ENCODE measurements at regions not wholly inside any gene's neighbourhood (a gene's known extent, or its start where the extent isn't known, plus 50 kb on each side); places are given as distances from the start of the nearest gene placed in this dataset.

DNA sequence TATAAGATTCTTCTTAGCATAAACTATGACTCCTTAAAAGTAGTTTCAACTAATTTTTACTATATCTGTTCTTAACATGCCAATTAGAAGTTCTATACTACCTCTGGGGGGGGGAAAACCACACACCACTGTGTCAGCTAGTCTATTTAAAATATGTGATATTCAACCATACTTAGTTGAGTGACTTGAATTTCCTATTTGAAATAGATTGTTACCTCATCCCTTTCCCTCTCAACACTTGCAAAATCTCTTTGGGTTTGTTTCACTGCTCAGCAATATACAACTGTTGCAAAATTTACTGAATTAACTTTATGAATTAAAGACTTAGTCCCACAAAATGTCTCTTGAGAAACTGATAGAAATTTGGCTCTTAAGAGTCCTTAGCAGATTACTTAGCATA lies 151.1 kb upstream of the POU5F2 start:
- DNase-seq: no peak
- no peaks in the 10 kb centered on the region for H3K27me3 Mint-ChIP-seq

GRCh38 chr5:93891491-93892480 lies 150.4 kb upstream of the POU5F2 start:
- H3K9me3 Mint-ChIP-seq: no peaks in the 10 kb centered on the region
- ATAC-seq (no peak), DNase-seq (no peak)
- no peaks in the 10 kb centered on the region for H3K27me3 Mint-ChIP-seq
- H3K4me3 Mint-ChIP-seq: no peak overlapping the region
- H3K36me3 Mint-ChIP-seq (ENCODE audit: low read depth): no peaks in the 10 kb centered on the region
- peaks cover 11% of the 10 kb centered on the region for H3K4me1 Mint-ChIP-seq
- H3K27ac Mint-ChIP-seq: no peak overlapping the region

More for the DNA sequence above, 151.1 kb upstream of the POU5F2 start:
- no peaks in the 10 kb centered on the region for H3K9me3 Mint-ChIP-seq
- ATAC-seq: no peak
- no peaks in the 10 kb centered on the region for H3K36me3 Mint-ChIP-seq (ENCODE audit: low read depth)
- H3K4me3 Mint-ChIP-seq: no peak overlapping the region
- peaks cover 6% of the 10 kb centered on the region for H3K4me1 Mint-ChIP-seq
- no peak overlapping the region for H3K27ac Mint-ChIP-seq

- peaks cover 3% of the 10 kb centered on the region for H3K36me3 Mint-ChIP-seq (ENCODE audit: low read depth)
- no peaks in the 10 kb centered on the region for H3K9me3 Mint-ChIP-seq
- ATAC-seq (no peak), DNase-seq (no peak)
- H3K4me1 Mint-ChIP-seq: peaks cover 15% of the 10 kb centered on the region
- H3K27ac Mint-ChIP-seq: no peak overlapping the region
- H3K4me3 Mint-ChIP-seq: no peak overlapping the region
- H3K27me3 Mint-ChIP-seq: no peaks in the 10 kb centered on the region
Observed at GRCh38 chr5:93890657-93891056, 149.3 kb upstream of the POU5F2 start.

DNA sequence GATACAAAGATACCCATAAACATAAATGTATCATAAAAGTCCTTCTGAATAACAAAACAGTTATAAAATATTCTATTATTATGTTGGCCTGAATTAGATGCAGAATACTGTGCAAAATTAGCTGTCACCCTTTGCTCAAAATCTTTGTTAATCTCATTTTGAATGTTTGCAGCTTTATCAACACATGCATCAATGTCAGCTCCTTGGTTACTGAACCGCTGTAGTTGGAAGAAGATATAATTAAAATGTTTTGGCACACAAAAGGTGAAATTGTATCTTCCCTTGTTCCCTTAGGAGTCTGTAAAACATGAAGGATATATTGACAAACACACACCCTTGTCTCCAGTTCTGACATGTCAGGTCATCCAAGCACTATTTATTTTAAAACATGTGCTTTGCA lies 146.3 kb upstream of the POU5F2 start:
- ATAC-seq: no peak

DNA sequence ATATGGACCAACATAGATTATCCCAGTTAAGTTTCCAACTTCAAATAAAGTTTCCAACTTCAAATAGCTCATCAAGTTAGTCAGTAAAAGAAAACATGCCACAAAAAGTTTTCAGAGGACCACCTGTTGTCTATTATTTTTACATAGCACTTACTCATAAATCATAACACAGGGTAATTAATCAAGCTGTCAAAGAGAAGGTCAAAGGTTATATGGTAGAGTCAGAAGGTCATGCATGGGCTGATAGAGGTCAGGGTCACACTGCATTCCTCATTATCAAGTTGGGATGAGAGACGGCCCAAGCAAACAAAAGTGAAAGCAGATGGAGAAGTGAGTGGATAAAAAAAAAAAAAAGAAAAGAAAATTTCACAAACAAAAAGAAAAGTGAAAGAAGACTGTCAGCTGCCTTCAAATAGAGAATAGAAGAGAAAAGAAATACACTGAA lies 145.5 kb upstream of the POU5F2 start:
- no peak for ATAC-seq
- Mint-ChIP-seq H3K4me1 (peaks cover 17% of the 10 kb centered on the region), H3K36me3 (ENCODE audit: low read depth) (peaks cover 3% of the 10 kb centered on the region), H3K4me3 (no peak overlapping the region), H3K27ac (no peak overlapping the region), H3K9me3 (no peaks in the 10 kb centered on the region), H3K27me3 (no peaks in the 10 kb centered on the region)
- DNase-seq: no peak

More for the DNA sequence above, 146.3 kb upstream of the POU5F2 start:
- H3K9me3 Mint-ChIP-seq: no peaks in the 10 kb centered on the region
- H3K36me3 Mint-ChIP-seq (ENCODE audit: low read depth): peaks cover 3% of the 10 kb centered on the region
- H3K4me3 Mint-ChIP-seq: no peak overlapping the region
- no peak for DNase-seq
- H3K27me3 Mint-ChIP-seq: no peaks in the 10 kb centered on the region
- peaks cover 17% of the 10 kb centered on the region for H3K4me1 Mint-ChIP-seq
- H3K27ac Mint-ChIP-seq: no peak overlapping the region

DNA sequence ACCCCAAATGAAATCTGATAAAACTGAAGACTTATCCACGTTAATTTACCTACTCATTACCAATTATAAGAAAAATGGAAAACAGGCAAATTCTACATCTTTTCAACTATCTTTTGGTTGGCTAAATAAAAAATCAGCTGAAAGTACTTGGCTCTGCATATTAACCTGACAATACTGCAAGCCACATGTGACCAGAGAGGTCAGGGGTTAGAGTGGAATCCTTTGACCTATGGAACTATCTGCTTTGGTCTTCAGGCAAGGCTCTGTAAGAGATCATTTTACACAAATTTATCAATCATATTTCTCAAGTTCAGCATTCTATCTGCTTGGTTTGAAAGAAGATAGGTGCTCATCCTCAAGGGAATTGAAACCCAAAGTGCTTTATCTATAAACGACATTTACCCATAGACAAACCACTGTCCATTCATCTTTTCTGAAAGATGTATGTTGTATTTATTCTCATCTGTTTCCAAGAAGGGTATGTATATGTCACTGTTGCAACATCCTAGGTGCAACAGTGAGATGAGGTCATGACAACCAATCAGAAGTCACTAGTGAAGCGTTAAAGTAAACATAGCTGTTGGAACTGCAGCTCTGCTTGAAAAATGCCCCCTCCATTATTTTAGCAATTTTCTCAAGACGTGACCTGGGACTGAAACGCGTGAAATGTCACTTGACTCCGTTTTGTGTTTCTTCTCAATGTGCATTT lies 144.9 kb upstream of the POU5F2 start:
- H3K4me3 Mint-ChIP-seq: no peak overlapping the region
- ATAC-seq: no peak
- H3K4me1 Mint-ChIP-seq: peaks cover 17% of the 10 kb centered on the region
- peaks cover 5% of the 10 kb centered on the region for H3K36me3 Mint-ChIP-seq (ENCODE audit: low read depth)
- no peak overlapping the region for H3K27ac Mint-ChIP-seq
- no peaks in the 10 kb centered on the region for H3K9me3 Mint-ChIP-seq
- H3K27me3 Mint-ChIP-seq: no peaks in the 10 kb centered on the region
- DNase-seq: no peak

- Mint-ChIP-seq H3K4me3 (no peak overlapping the region), H3K4me1 (peaks cover 17% of the 10 kb centered on the region), H3K36me3 (ENCODE audit: low read depth) (peaks cover 8% of the 10 kb centered on the region), H3K27ac (no peak overlapping the region), H3K27me3 (no peaks in the 10 kb centered on the region), H3K9me3 (no peaks in the 10 kb centered on the region)
- ATAC-seq (no peak), DNase-seq (no peak)
Observed at GRCh38 chr5:93884254-93884653, 142.9 kb upstream of the POU5F2 start.

DNA sequence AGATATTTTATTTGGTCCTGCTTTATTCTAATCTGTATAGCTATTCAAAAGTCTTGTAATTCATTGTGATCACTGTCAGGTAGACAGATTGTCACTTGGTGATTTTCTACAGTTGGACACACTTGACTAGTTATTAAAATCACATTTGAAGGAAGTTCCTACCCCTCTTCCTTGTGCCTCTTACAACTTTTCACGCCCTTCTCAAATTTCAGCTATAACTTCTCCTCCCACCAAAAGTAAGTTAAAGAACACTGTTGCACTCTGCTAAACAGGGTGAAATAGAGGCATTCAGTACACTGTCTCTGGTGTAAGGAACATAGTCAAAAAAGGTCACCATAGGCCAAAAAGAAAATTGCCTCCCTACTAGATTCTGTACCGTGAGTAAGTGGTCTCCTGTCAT lies 142.1 kb upstream of the POU5F2 start:
- H3K36me3 Mint-ChIP-seq (ENCODE audit: low read depth): peaks cover 9% of the 10 kb centered on the region
- H3K27ac Mint-ChIP-seq: no peak overlapping the region
- no peak for ATAC-seq
- H3K9me3 Mint-ChIP-seq: no peaks in the 10 kb centered on the region
- no peaks in the 10 kb centered on the region for H3K27me3 Mint-ChIP-seq
- no peak overlapping the region for H3K4me3 Mint-ChIP-seq
- DNase-seq: no peak
- H3K4me1 Mint-ChIP-seq: peaks cover 17% of the 10 kb centered on the region

DNA sequence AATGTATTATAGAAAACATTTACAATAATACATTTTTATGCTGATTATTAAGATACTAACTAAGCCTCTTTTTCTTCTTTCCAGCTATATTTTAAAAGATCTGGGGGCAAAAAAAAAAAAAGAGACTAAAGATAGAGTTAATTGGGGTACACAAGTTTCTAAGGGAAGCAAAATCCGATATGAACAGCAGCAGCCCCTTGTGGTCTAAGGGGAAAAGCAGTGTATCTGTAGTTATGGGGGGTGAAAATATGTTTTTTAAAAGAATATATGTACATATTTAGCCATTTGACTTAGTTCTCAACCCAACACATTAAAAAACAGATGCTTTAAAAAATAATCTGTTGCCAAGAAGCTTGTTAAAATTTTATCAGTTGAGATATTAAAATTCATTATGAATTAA lies 134.3 kb upstream of the POU5F2 start:
- Mint-ChIP-seq H3K4me3 (no peak overlapping the region), H3K9me3 (no peaks in the 10 kb centered on the region), H3K36me3 (ENCODE audit: low read depth) (peaks cover 8% of the 10 kb centered on the region), H3K4me1 (peaks cover 12% of the 10 kb centered on the region), H3K27me3 (no peaks in the 10 kb centered on the region), H3K27ac (no peak overlapping the region)
- DNase-seq: no peak
- no peak for ATAC-seq

- DNase-seq: no peak
- Mint-ChIP-seq H3K36me3 (ENCODE audit: low read depth) (peaks cover 8% of the 10 kb centered on the region), H3K27me3 (no peaks in the 10 kb centered on the region), H3K4me1 (peaks cover 12% of the 10 kb centered on the region), H3K9me3 (no peaks in the 10 kb centered on the region), H3K27ac (no peak overlapping the region), H3K4me3 (no peak overlapping the region)
- peak; percentile 36 for ATAC-seq
Observed at GRCh38 chr5:93874491-93874890, 133.1 kb upstream of the POU5F2 start.

DNA sequence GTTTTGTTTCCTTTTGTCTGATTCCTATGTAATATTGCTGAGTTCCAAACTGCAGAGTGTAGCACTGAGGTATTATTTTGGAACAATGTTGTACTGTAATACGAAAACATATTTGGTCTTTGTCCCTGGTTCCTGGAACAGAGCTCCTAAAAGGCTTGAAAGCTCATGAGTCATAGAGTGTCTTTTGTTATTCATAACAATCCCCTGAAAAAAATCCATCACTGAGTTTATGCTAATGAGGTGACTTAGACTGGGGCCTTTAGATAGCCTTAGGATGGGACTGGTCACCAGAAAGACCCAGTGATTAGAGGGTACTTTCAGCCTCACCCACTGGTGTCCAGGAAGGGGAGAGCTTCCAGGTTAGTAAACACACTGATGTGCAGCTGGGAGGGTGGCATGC lies 132.7 kb upstream of the POU5F2 start:
- Mint-ChIP-seq H3K9me3 (no peaks in the 10 kb centered on the region), H3K36me3 (ENCODE audit: low read depth) (peaks cover 5% of the 10 kb centered on the region), H3K4me1 (peaks cover 12% of the 10 kb centered on the region), H3K4me3 (no peak overlapping the region), H3K27ac (no peak overlapping the region), H3K27me3 (no peaks in the 10 kb centered on the region)
- DNase-seq: no peak
- peak; percentile 86 for ATAC-seq

DNA sequence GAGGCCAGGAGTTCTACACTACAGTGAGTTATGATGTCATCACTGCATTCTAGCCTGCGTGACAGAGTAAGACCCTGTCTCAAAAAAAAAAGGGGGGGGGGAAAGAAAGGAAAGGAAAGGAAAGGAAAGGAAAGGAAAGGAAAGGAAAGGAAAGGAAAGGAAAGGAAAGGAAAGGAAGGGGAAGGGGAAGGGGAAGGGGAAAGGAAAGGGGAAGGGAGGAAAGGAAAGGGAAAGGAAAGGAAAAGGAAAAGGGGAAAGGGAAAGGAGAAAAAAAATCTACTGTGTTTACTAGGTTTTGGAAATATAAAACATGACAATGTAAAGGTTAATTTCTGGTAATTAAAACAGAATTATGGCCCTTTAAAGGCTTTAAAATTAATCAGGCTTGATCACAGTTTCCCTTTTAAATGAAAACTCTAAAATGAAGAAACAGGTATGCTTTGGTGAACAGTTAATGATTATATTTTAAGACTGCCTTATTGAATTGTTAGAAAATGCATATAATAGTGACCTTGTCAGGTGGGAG lies 131.9 kb upstream of the POU5F2 start:
- ATAC-seq (no peak), DNase-seq (no peak)
- no peak overlapping the region for H3K27ac Mint-ChIP-seq
- H3K4me3 Mint-ChIP-seq: no peak overlapping the region
- H3K36me3 Mint-ChIP-seq (ENCODE audit: low read depth): peaks cover 6% of the 10 kb centered on the region
- no peaks in the 10 kb centered on the region for H3K9me3 Mint-ChIP-seq
- peaks cover 12% of the 10 kb centered on the region for H3K4me1 Mint-ChIP-seq
- H3K27me3 Mint-ChIP-seq: no peaks in the 10 kb centered on the region

DNA sequence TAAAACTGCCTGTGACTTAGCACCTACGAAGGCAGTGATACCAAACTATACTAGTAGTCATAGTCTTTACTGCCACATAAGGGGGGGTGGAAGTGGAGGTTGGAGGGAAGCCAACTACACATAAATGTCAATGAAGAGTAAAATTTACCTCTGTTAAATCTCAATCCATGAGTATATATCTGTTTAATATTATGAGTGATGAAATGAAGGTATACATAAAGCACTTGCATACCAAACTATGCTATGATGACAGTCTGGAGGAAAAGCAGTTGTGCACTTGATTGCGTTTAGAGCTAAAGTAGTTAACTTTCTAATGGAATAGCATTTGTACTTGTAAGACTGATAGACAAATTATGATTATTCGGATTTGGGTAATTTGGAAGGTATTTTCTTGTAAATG lies 129.2 kb upstream of the POU5F2 start:
- no peak overlapping the region for H3K27ac Mint-ChIP-seq
- peaks cover 4% of the 10 kb centered on the region for H3K36me3 Mint-ChIP-seq (ENCODE audit: low read depth)
- no peak for ATAC-seq

GRCh38 chr5:93868851-93869250 lies 127.5 kb upstream of the POU5F2 start:
- ATAC-seq (no peak), DNase-seq (no peak)
- Mint-ChIP-seq H3K27me3 (no peaks in the 10 kb centered on the region), H3K36me3 (ENCODE audit: low read depth) (peaks cover 9% of the 10 kb centered on the region), H3K27ac (no peak overlapping the region), H3K9me3 (no peaks in the 10 kb centered on the region), H3K4me1 (peaks cover 3% of the 10 kb centered on the region), H3K4me3 (no peak overlapping the region)

More for the DNA sequence above, 129.2 kb upstream of the POU5F2 start:
- Mint-ChIP-seq H3K27me3 (no peaks in the 10 kb centered on the region), H3K4me3 (no peak overlapping the region), H3K4me1 (peaks cover 12% of the 10 kb centered on the region), H3K9me3 (no peaks in the 10 kb centered on the region)
- DNase-seq: no peak

GRCh38 chr5:93850311-93850710 lies 108.9 kb upstream of the POU5F2 start:
- DNase-seq (no peak), ATAC-seq (no peak)
- H3K4me1 Mint-ChIP-seq: no peaks in the 10 kb centered on the region
- H3K4me3 Mint-ChIP-seq: no peak overlapping the region
- peaks cover 13% of the 10 kb centered on the region for H3K36me3 Mint-ChIP-seq (ENCODE audit: low read depth)
- peaks cover 3% of the 10 kb centered on the region for H3K9me3 Mint-ChIP-seq
- no peak overlapping the region for H3K27ac Mint-ChIP-seq
- no peaks in the 10 kb centered on the region for H3K27me3 Mint-ChIP-seq

Data from activated naive CD8-positive, alpha-beta T cell treated with anti-CD3 and anti-CD28 coated beads, Interleukin-2, amount 50 U/mL, for 24 hours (primary cell).